ENCODE measurements at regions not wholly inside any gene's neighbourhood (a gene's known extent, or its start where the extent isn't known, plus 50 kb on each side); places are given as distances from the start of the nearest gene placed in this dataset.
A peak's percentile ranks its signal among the peaks of the same experiment; 100 is the strongest.

GRCh38 chr5:165139262-165139661, 1633.8 kb downstream of the MAT2B start:
- no peak for DNase-seq

- no peak for DNase-seq
These were observed 1634.3 kb downstream of the MAT2B start for GRCh38 chr5:165139721-165140120.

GRCh38 chr5:165143741-165144140, 1638.3 kb downstream of the MAT2B start:
- no peak for DNase-seq

- no peak for DNase-seq
These were observed 1644.0 kb downstream of the MAT2B start for GRCh38 chr5:165149431-165149830.

GRCh38 chr5:165152058-165152457, 1646.6 kb downstream of the MAT2B start:
- no peak for DNase-seq

- DNase-seq = no peak
These were observed 1651.8 kb downstream of the MAT2B start for GRCh38 chr5:165157219-165157618.

- no peak for DNase-seq
These were observed 1655.8 kb downstream of the MAT2B start for GRCh38 chr5:165161204-165161603.

- no peak for DNase-seq
These were observed 1658.4 kb downstream of the MAT2B start for GRCh38 chr5:165163861-165164260.

- DNase-seq = no peak
These were observed 1668.2 kb downstream of the MAT2B start for GRCh38 chr5:165173651-165174050.

GRCh38 chr5:165175041-165175440, 1669.6 kb downstream of the MAT2B start:
- no peak for DNase-seq

- no peak for DNase-seq
These were observed 1678.8 kb downstream of the MAT2B start for GRCh38 chr5:165184183-165184582.

- no peak for DNase-seq
These were observed 1680.3 kb downstream of the MAT2B start for GRCh38 chr5:165185716-165186115.

- DNase-seq = no peak
These were observed 1682.4 kb downstream of the MAT2B start for GRCh38 chr5:165187815-165188214.

GRCh38 chr5:165188556-165189175, 1683.2 kb downstream of the MAT2B start:
- DNase-seq = peak; percentile 1

- no peak for DNase-seq
These were observed 1691.5 kb downstream of the MAT2B start for GRCh38 chr5:165196961-165197360.

- no peak for DNase-seq
These were observed 1696.0 kb downstream of the MAT2B start for GRCh38 chr5:165201369-165201768.

GRCh38 chr5:165201771-165202518, 1696.5 kb downstream of the MAT2B start:
- DNase-seq = no peak

- no peak for DNase-seq
These were observed 1697.1 kb downstream of the MAT2B start for GRCh38 chr5:165202519-165202910.

- DNase-seq = peak; percentile 39
These were observed 1703.8 kb downstream of the MAT2B start for GRCh38 chr5:165209101-165209727.

GRCh38 chr5:165224366-165225045, 1719.1 kb downstream of the MAT2B start:
- no peak for DNase-seq

GRCh38 chr5:165227515-165227914, 1722.1 kb downstream of the MAT2B start:
- DNase-seq = no peak

- DNase-seq = no peak
These were observed 1722.8 kb downstream of the MAT2B start for GRCh38 chr5:165228184-165228583.

- no peak for DNase-seq
These were observed 1726.5 kb downstream of the MAT2B start for GRCh38 chr5:165231821-165232508.

Data from midbrain (tissue), 1 donor.